OCI-LY3 (cell line): ENCODE measurements at regions not wholly inside any gene's neighbourhood (a gene's known extent, or its start where the extent isn't known, plus 50 kb on each side); places are given as distances from the start of the nearest gene placed in this dataset.

Experiments
- H2AFZ ChIP-seq: fragments of 200-600, 300-600 bp; shearing (Covaris generic); 2 replicates; pipeline ENCODE4 v1.6.0; 2014; ENCODE audit warnings: antibody characterized with exemption, low read depth, low read length
- H3K27ac ChIP-seq: fragments of 200-600, 300-600 bp; sonication (generic); 2 replicates; pipeline ENCODE4 v1.5.1; 2014; ENCODE audit warnings: mild to moderate bottlenecking, low read length, moderate library complexity, mixed read lengths
- H3K27me3 ChIP-seq: fragments of 200-600, 300-600 bp; sonication (generic); 2 replicates; pipeline ENCODE4 v1.6.1; 2014; ENCODE audit warnings: low read depth, low read length, mixed read lengths
- H3K36me3 ChIP-seq: fragments of 200-600, 300-600 bp; sonication (generic); replicated peaks from 2 replicates; pipeline ENCODE3; 2014; ENCODE audit warnings: low read depth, low read length, mixed read lengths
- H3K4me1 ChIP-seq: fragments of 300-600, 200-600 bp; sonication (generic); 2 replicates; pipeline ENCODE4 v1.6.1; 2014; ENCODE audit warnings: low read length, mixed read lengths
- H3K4me2 ChIP-seq: fragments of 200-600, 300-600 bp; sonication (generic); 2 replicates; pipeline ENCODE4 v1.6.1; 2014; ENCODE audit warnings: low read length, mixed read lengths
- H3K4me3 ChIP-seq: fragments of 300-600, 200-600 bp; sonication (generic); 2 replicates; pipeline ENCODE4 v1.5.1; 2014; ENCODE audit warnings: antibody characterized with exemption, mild to moderate bottlenecking, low read length, moderate library complexity
- H3K79me2 ChIP-seq: fragments of 300-600, 200-600 bp; shearing (Covaris generic); 2 replicates; pipeline ENCODE4 v1.6.1; 2014; ENCODE audit warnings: mild to moderate bottlenecking, low read length, mixed read lengths
- H3K9ac ChIP-seq: fragments of 300-600, 200-600 bp; shearing (Covaris generic); 2 replicates; pipeline ENCODE4 v1.6.0; 2014; ENCODE audit warnings: mild to moderate bottlenecking, low read length, moderate library complexity
- H3K9me3 ChIP-seq: fragments of 200-600, 300-600 bp; shearing (Covaris generic); 2 replicates; pipeline ENCODE4 v1.6.1; 2014; ENCODE audit warnings: low read length, mixed read lengths; ENCODE audit not compliant: insufficient read depth
- H4K20me1 ChIP-seq: fragments of 200-600, 300-600 bp; sonication (generic); 2 replicates; pipeline ENCODE4 v1.6.1; 2016; ENCODE audit warnings: low read length, mixed read lengths; ENCODE audit not compliant: insufficient read depth
- EZH2phosphoT487 ChIP-seq: fragments of 200-600 bp; shearing (Covaris generic); IDR thresholded peaks from 2 replicates; pipeline ENCODE4 v1.6.1; 2018; ENCODE audit warnings: antibody characterized with exemption, mixed run types, low read depth
- TF ChIP-seq, protein P1 (sequence below): fragments of 200-600, 300-600 bp; sonication (generic); IDR thresholded peaks from 2 replicates; pipeline ENCODE4 v1.5.1; 2014; ENCODE audit warnings: antibody characterized with exemption, low read length, low read depth

DNA sequence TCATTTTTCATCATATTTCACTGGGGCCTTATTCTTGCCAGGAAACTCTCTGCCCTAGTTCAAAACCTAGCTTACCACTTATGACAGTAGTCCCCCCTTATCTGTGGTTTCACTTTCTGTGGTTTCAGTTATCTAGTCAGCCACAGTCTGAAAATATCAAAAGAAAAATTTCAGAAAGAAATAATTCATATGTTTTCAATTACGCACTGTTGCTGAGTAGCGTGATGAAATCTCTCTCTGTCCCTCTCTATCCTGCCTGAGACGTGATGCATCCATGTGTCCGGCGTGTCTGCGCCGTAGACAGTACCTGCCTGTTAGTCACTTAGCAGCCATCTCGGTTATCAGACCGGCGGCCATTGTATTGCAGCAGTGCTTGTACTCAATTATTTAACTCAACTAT, 369.9 kb upstream of the MCTP2 start:
- H3K9me3 ChIP-seq: no peaks in the 10 kb centered on the region
- no peaks in the 10 kb centered on the region for H3K36me3 ChIP-seq
- H3K27me3 ChIP-seq: no peaks in the 10 kb centered on the region
- H2AFZ ChIP-seq: no peak overlapping the region
- H3K79me2 ChIP-seq: no peaks in the 10 kb centered on the region
- no peaks in the 10 kb centered on the region for H4K20me1 ChIP-seq
- no peak overlapping the region for H3K9ac ChIP-seq
- no peak for TF ChIP-seq EZH2phosphoT487
- TF ChIP-seq, protein P1, sequence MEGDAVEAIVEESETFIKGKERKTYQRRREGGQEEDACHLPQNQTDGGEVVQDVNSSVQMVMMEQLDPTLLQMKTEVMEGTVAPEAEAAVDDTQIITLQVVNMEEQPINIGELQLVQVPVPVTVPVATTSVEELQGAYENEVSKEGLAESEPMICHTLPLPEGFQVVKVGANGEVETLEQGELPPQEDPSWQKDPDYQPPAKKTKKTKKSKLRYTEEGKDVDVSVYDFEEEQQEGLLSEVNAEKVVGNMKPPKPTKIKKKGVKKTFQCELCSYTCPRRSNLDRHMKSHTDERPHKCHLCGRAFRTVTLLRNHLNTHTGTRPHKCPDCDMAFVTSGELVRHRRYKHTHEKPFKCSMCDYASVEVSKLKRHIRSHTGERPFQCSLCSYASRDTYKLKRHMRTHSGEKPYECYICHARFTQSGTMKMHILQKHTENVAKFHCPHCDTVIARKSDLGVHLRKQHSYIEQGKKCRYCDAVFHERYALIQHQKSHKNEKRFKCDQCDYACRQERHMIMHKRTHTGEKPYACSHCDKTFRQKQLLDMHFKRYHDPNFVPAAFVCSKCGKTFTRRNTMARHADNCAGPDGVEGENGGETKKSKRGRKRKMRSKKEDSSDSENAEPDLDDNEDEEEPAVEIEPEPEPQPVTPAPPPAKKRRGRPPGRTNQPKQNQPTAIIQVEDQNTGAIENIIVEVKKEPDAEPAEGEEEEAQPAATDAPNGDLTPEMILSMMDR: no peak
- no peak overlapping the region for H3K4me3 ChIP-seq
- H3K4me2 ChIP-seq: no peak overlapping the region
- H3K4me1 ChIP-seq: no peaks in the 10 kb centered on the region
- H3K27ac ChIP-seq: no peak overlapping the region

DNA sequence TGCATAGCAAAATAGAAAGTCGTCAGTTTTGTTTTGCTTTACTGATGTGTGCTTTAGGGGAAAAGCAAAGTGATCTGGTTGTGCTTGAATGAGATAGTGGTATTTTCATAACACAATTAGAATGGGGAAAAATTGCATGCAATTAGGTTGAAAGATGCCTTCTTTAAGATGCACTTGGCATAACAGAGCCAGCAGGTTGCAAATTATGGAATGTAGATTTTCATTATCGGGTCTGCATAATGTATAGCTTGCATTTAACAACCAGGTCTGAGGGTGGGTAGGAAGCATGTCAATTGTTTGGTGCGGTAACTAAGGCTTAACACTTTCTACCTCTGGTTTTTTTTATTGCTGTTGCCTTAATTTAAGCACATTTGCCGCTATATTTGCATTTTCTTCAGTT, 370.7 kb upstream of the MCTP2 start:
- H4K20me1 ChIP-seq: no peaks in the 10 kb centered on the region
- no peak overlapping the region for H3K4me3 ChIP-seq
- no peak overlapping the region for H2AFZ ChIP-seq
- no peaks in the 10 kb centered on the region for H3K4me1 ChIP-seq
- H3K27me3 ChIP-seq: no peaks in the 10 kb centered on the region
- no peak overlapping the region for H3K4me2 ChIP-seq
- TF ChIP-seq, protein P1: no peak
- no peak for TF ChIP-seq EZH2phosphoT487
- H3K36me3 ChIP-seq: no peaks in the 10 kb centered on the region
- H3K9me3 ChIP-seq: no peaks in the 10 kb centered on the region
- no peak overlapping the region for H3K27ac ChIP-seq
- no peaks in the 10 kb centered on the region for H3K79me2 ChIP-seq
- H3K9ac ChIP-seq: no peak overlapping the region

DNA sequence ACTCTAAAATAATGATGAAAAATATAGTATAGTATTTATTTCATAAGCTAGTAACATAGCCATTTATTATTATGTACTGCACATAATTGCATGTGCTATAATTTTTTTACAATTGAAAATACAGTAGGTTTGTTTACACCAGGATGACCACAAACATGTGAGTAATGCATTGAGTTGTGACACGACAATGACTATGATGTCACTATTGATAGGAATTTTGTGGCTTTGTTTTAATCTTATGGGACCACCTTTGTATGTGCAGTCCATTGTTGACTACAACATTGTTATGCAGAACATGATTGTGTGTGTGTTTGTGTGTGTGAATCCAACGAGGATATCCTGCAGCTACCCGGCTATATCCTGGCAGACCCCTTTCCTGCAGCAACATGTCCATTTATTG, 372.2 kb upstream of the MCTP2 start:
- Histone ChIP-seq H3K4me1 (no peaks in the 10 kb centered on the region), H3K9ac (no peak overlapping the region), H3K27ac (no peak overlapping the region), H2AFZ (no peak overlapping the region), H3K79me2 (no peaks in the 10 kb centered on the region), H4K20me1 (no peaks in the 10 kb centered on the region), H3K4me2 (no peak overlapping the region), H3K36me3 (no peaks in the 10 kb centered on the region), H3K4me3 (no peak overlapping the region), H3K27me3 (no peaks in the 10 kb centered on the region), H3K9me3 (no peaks in the 10 kb centered on the region)
- TF ChIP-seq, protein P1: no peak
- no peak for TF ChIP-seq EZH2phosphoT487

DNA sequence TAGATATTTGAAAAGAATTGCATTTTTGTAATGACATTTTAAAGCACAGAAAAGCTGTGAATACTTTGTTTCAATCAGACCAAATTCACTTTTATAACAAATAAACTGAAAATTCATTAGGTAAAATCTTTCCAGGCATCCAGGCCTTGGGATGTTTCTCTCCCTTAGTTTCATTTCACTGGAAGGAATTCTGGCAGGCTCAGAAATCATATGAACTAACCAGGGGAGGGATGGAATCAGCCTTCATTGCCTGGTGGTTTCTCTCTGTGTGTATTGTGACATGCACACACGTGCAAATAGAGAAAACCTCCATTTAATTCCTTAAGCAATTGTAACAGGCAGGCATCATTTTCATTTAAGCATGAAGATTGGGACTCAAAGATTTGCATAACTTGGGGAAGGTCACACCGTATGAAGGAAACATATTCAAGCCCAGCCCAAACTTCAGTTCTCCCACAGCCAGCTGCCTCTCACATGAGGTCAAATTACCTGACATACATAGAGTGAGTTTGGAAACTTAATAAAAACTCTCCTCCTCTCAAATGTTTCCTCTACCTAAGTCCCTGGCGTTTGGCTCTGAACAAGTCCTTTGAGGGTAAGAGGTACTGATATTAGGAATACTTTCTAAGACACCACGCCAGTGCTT, 376.1 kb upstream of the MCTP2 start:
- Histone ChIP-seq H3K4me3 (no peak overlapping the region), H3K79me2 (no peaks in the 10 kb centered on the region), H3K4me1 (no peaks in the 10 kb centered on the region), H3K27ac (no peak overlapping the region), H2AFZ (no peak overlapping the region), H3K9ac (no peak overlapping the region), H3K4me2 (no peak overlapping the region), H3K36me3 (no peaks in the 10 kb centered on the region), H3K27me3 (no peaks in the 10 kb centered on the region), H3K9me3 (no peaks in the 10 kb centered on the region), H4K20me1 (no peaks in the 10 kb centered on the region)
- TF ChIP-seq EZH2phosphoT487: no peak
- TF ChIP-seq, protein P1: no peak
